GM12891 (cell line): ENCODE measurements at regions not wholly inside any gene's neighbourhood (a gene's known extent, or its start where the extent isn't known, plus 50 kb on each side); places are given as distances from the start of the nearest gene placed in this dataset.

Source experiments
- PAX5 ChIP-seq: IDR thresholded peaks from 2 replicates; pipeline ENCODE4 v1.6.1; 2011; ENCODE audit warnings: low read length, moderate library complexity, mild to moderate bottlenecking; ENCODE audit not compliant: insufficient read depth, severe bottlenecking
- POLR2A ChIP-seq: IDR thresholded peaks from 2 replicates; pipeline ENCODE4 v1.6.1; 2011; ENCODE audit warnings: low read depth, low read length, control low read depth
- POLR2AphosphoS5 ChIP-seq: IDR thresholded peaks from 2 replicates; pipeline ENCODE4 v1.6.1; 2011; ENCODE audit warnings: low read depth, low read length, control low read depth
- SPI1 ChIP-seq: IDR thresholded peaks from 2 replicates; pipeline ENCODE4 v1.6.1; 2011; ENCODE audit warnings: low read depth, low read length, control low read depth
- TAF1 ChIP-seq: IDR thresholded peaks from 2 replicates; pipeline ENCODE4 v1.6.1; 2011; ENCODE audit warnings: low read depth, low read length, control low read depth

- TF ChIP-seq POLR2A (no peak), PAX5 (no peak), POLR2AphosphoS5 (no peak), TAF1 (no peak), SPI1 (no peak)
Measured at GRCh38 chr5:165304193-165304827, 1798.9 kb downstream of the MAT2B start.
